Epithelial cell of proximal tubule (primary cell): ENCODE measurements at regions not wholly inside any gene's neighbourhood (a gene's known extent, or its start where the extent isn't known, plus 50 kb on each side); places are given as distances from the start of the nearest gene placed in this dataset.

Experiments
- DNase-seq: peaks from one replicate; pipeline ENCODE4 v3.0.0-alpha.2; 2011; ENCODE audit warnings: low read depth
- H3K4me3 ChIP-seq: 2 replicates; pipeline ENCODE4 v1.5.1; 2011; ENCODE audit warnings: low read depth, mild to moderate bottlenecking, low read length
- CTCF ChIP-seq: conservative IDR thresholded peaks from 2 replicates; pipeline ENCODE4 v1.5.1; 2012; ENCODE audit warnings: low read depth, mild to moderate bottlenecking, low read length

- TF ChIP-seq CTCF: no peak
- H3K4me3 ChIP-seq: no peak overlapping the region
- DNase-seq: no peak
Observed at GRCh38 chr14:66032800-66033199, 453.4 kb upstream of the CCDC196 start.

GRCh38 chr14:66036547-66036946, 449.6 kb upstream of the CCDC196 start:
- TF ChIP-seq CTCF: no peak
- DNase-seq: no peak
- H3K4me3 ChIP-seq: no peak overlapping the region

GRCh38 chr14:66037361-66037760, 448.8 kb upstream of the CCDC196 start:
- no peak for DNase-seq
- no peak overlapping the region for H3K4me3 ChIP-seq
- TF ChIP-seq CTCF: no peak

GRCh38 chr14:66038212-66038611, 448.0 kb upstream of the CCDC196 start:
- TF ChIP-seq CTCF: no peak
- H3K4me3 ChIP-seq: no peak overlapping the region
- no peak for DNase-seq

- peak; percentile 49 for TF ChIP-seq CTCF
- no peak overlapping the region for H3K4me3 ChIP-seq
- peak; percentile 74 for DNase-seq
Observed at GRCh38 chr14:66038618-66039017, 447.6 kb upstream of the CCDC196 start.

DNA sequence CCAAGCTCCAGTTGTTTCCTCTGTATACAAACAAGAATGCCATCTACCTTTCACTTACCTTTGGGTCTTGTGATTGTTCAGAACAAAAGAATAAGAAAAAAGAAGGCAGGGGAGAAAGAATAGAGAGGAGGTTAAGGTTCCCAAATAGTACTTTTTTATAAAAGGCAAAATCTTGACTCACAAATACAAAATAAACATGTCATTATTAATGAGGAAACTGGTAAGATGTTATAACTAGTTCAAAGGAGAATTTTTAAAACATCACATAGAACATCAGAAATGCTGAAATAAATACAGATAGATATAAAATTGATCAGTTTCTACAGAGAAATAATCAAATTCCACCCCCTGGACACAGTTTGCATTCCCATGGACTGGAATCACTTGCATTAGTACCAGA, 446.7 kb upstream of the CCDC196 start:
- no peak for TF ChIP-seq CTCF
- no peak overlapping the region for H3K4me3 ChIP-seq
- no peak for DNase-seq

DNA sequence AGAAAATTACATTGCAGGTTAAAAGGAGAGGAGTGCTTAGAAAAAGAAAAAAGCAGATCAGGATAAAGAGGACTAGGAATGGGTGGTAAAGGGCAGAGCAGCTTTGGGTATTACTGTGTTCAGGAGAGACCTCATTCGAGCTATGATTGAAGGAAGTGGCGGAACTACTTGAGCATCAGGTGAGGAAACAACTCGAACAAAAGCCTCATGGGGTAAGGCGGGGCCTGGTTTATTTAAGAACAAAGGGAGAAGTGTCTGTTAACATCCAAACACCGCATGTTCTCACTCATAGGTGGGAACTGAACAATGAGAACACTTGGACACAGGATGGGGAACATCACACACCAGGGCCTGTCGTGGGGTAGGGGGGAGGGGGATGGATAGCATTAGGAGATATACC, 444.6 kb upstream of the CCDC196 start:
- H3K4me3 ChIP-seq: no peak overlapping the region
- no peak for TF ChIP-seq CTCF
- DNase-seq: no peak
